NCI-H226 (cell line): ENCODE measurements at regions not wholly inside any gene's neighbourhood (a gene's known extent, or its start where the extent isn't known, plus 50 kb on each side); places are given as distances from the start of the nearest gene placed in this dataset.

Experiments used
- DNase-seq: peaks from one replicate; pipeline ENCODE4 v3.0.0-alpha.2; 2015

GRCh38 chr21:28749536-28749935 is 243.1 kb downstream of the LTN1 start:
- DNase-seq: no peak

GRCh38 chr21:28747464-28747863 is 245.2 kb downstream of the LTN1 start:
- no peak for DNase-seq

- DNase-seq: no peak
These were observed 246.5 kb downstream of the LTN1 start for GRCh38 chr21:28746166-28746565.

- DNase-seq: peak; percentile 61
These were observed 247.3 kb downstream of the LTN1 start for GRCh38 chr21:28745131-28746016.

- no peak for DNase-seq
These were observed 249.0 kb downstream of the LTN1 start for GRCh38 chr21:28743723-28744122.

GRCh38 chr21:28742527-28742926 is 250.2 kb downstream of the LTN1 start:
- no peak for DNase-seq

GRCh38 chr21:28740125-28740524 is 252.6 kb downstream of the LTN1 start:
- no peak for DNase-seq

GRCh38 chr21:28738882-28739281 is 253.8 kb downstream of the LTN1 start:
- DNase-seq: no peak

GRCh38 chr21:28738420-28738704 is 254.3 kb downstream of the LTN1 start:
- no peak for DNase-seq

GRCh38 chr21:28737674-28738419 is 254.8 kb downstream of the LTN1 start:
- peak; percentile 82 for DNase-seq

GRCh38 chr21:28734522-28735175 is 258.0 kb downstream of the LTN1 start:
- DNase-seq: no peak

GRCh38 chr21:28731700-28732321 is 260.9 kb downstream of the LTN1 start:
- DNase-seq: no peak

GRCh38 chr21:28729887-28730286 is 262.8 kb downstream of the LTN1 start:
- no peak for DNase-seq

GRCh38 chr21:28727809-28728208 is 264.9 kb downstream of the LTN1 start:
- DNase-seq: no peak

- DNase-seq: no peak
These were observed 267.3 kb downstream of the LTN1 start for GRCh38 chr21:28725396-28725795.

- DNase-seq: no peak
These were observed 269.0 kb downstream of the LTN1 start for GRCh38 chr21:28723646-28724045.

- no peak for DNase-seq
These were observed 273.0 kb downstream of the LTN1 start for GRCh38 chr21:28719723-28720122.

- no peak for DNase-seq
These were observed 277.8 kb downstream of the LTN1 start for GRCh38 chr21:28714777-28715464.

- no peak for DNase-seq
These were observed 280.3 kb downstream of the LTN1 start for GRCh38 chr21:28712411-28712810.

- DNase-seq: no peak
These were observed 287.1 kb downstream of the LTN1 start for GRCh38 chr21:28705616-28706015.

GRCh38 chr21:28704746-28705145 is 287.9 kb downstream of the LTN1 start:
- DNase-seq: no peak

- DNase-seq: no peak
These were observed 288.8 kb downstream of the LTN1 start for GRCh38 chr21:28703861-28704260.
